K562 (cell line): ENCODE measurements at regions not wholly inside any gene's neighbourhood (a gene's known extent, or its start where the extent isn't known, plus 50 kb on each side); places are given as distances from the start of the nearest gene placed in this dataset.

Source experiments
- E4F1 ChIP-seq: fragments of 250-450 bp; sonication (Bioruptor Pico); IDR thresholded peaks from 2 replicates; pipeline ENCODE4 v1.5.0; 2021; ENCODE audit warnings: mild to moderate bottlenecking, borderline replicate concordance
- EP300 ChIP-seq: IDR thresholded peaks from 2 replicates; pipeline ENCODE4 v1.6.1; 2012; ENCODE audit warnings: low read length, improper control_type of control experiment
- MTA1 ChIP-seq: fragments of 450-650 bp; IDR thresholded peaks from 2 replicates; pipeline ENCODE4 v1.6.1; 2017; ENCODE audit warnings: borderline replicate concordance
- ZBTB8A ChIP-seq: fragments of 450-650 bp; IDR thresholded peaks from 2 replicates; pipeline ENCODE4 v1.6.1; 2018; ENCODE audit warnings: mild to moderate bottlenecking, moderate library complexity; ENCODE audit not compliant: partially characterized antibody
- ZNF644 ChIP-seq: fragments of 200-800 bp; sonication (Bioruptor generic); IDR thresholded peaks from 2 replicates; pipeline ENCODE4 v1.6.1; 2016; ENCODE audit warnings: low read depth, missing genetic modification characterization, missing compliant biosample characterization
- TF ChIP-seq, protein P1 (sequence below): fragments of 250-450 bp; sonication (Bioruptor Pico); IDR thresholded peaks from 2 replicates; pipeline ENCODE4 v1.5.0; 2021
- TF ChIP-seq, protein P2 (sequence below): sonication (generic); formaldehyde crosslinking; IDR thresholded peaks from 2 replicates; pipeline ENCODE4 v1.5.0; 2020; ENCODE audit warnings: missing genetic modification reagents
- TF ChIP-seq, protein P3 (sequence below): sonication (generic); formaldehyde crosslinking; IDR thresholded peaks from 2 replicates; pipeline ENCODE4 v1.8.1; 2023; ENCODE audit warnings: mild to moderate bottlenecking, missing genetic modification reagents, moderate library complexity
- TF ChIP-seq, protein P4 (sequence below): fragments of 450-650 bp; formaldehyde crosslinking; IDR thresholded peaks from 2 replicates; pipeline ENCODE4 v1.4.0; 2022; ENCODE audit warnings: missing genetic modification characterization

DNA sequence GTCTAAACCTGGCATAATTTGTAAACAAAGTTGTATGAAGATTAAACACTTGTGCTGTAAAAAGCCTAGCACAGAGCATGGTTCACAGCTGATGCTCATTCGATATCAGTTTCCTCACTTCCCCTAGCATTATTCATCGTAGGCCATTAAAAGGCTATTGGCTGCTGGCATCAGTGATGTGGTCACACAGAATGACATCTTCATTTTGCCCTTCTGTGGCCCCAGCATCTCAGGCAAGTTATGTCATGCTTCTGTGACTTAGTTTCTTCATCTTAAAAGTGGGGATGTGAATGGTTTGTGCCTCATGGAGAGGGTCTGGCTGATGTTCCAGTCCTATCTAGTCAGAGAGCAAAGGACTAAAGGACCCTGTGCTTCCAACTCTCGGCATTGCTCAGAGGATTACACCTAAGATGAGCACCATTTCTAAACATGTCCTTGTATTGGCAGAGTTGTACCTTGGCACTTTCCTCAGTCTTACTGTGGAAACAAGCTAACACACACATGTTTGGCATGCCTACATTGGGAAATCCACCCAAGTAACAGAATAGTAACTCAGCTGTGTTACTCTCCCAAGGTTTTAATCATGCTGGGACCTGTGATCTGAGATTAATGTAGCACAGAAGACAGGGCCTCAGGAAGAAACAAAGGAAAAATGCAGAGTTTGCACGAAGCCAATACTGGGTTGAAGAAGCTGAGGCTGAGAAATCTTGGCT lies 83.5 kb upstream of the OR9Q1 start:
- TF ChIP-seq, protein P1, sequence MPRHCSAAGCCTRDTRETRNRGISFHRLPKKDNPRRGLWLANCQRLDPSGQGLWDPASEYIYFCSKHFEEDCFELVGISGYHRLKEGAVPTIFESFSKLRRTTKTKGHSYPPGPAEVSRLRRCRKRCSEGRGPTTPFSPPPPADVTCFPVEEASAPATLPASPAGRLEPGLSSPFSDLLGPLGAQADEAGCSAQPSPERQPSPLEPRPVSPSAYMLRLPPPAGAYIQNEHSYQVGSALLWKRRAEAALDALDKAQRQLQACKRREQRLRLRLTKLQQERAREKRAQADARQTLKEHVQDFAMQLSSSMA (CRISPR knock-in tag), result no peak
- no peak for TF ChIP-seq E4F1 (CRISPR knock-in tag)
- TF ChIP-seq ZBTB8A, result no peak
- TF ChIP-seq, protein P2, sequence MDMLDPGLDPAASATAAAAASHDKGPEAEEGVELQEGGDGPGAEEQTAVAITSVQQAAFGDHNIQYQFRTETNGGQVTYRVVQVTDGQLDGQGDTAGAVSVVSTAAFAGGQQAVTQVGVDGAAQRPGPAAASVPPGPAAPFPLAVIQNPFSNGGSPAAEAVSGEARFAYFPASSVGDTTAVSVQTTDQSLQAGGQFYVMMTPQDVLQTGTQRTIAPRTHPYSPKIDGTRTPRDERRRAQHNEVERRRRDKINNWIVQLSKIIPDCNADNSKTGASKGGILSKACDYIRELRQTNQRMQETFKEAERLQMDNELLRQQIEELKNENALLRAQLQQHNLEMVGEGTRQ (CRISPR knock-in tag), result no peak
- TF ChIP-seq, protein P3, sequence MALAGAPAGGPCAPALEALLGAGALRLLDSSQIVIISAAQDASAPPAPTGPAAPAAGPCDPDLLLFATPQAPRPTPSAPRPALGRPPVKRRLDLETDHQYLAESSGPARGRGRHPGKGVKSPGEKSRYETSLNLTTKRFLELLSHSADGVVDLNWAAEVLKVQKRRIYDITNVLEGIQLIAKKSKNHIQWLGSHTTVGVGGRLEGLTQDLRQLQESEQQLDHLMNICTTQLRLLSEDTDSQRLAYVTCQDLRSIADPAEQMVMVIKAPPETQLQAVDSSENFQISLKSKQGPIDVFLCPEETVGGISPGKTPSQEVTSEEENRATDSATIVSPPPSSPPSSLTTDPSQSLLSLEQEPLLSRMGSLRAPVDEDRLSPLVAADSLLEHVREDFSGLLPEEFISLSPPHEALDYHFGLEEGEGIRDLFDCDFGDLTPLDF, result no peak
- TF ChIP-seq ZNF644 (tag), result no peak
- TF ChIP-seq EP300, result no peak
- TF ChIP-seq, protein P4, sequence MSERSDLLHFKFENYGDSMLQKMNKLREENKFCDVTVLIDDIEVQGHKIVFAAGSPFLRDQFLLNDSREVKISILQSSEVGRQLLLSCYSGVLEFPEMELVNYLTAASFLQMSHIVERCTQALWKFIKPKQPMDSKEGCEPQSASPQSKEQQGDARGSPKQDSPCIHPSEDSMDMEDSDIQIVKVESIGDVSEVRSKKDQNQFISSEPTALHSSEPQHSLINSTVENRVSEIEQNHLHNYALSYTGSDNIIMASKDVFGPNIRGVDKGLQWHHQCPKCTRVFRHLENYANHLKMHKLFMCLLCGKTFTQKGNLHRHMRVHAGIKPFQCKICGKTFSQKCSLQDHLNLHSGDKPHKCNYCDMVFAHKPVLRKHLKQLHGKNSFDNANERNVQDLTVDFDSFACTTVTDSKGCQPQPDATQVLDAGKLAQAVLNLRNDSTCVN, result no peak
- TF ChIP-seq MTA1, result no peak
